ENCODE measurements at regions not wholly inside any gene's neighbourhood (a gene's known extent, or its start where the extent isn't known, plus 50 kb on each side); places are given as distances from the start of the nearest gene placed in this dataset.

DNA sequence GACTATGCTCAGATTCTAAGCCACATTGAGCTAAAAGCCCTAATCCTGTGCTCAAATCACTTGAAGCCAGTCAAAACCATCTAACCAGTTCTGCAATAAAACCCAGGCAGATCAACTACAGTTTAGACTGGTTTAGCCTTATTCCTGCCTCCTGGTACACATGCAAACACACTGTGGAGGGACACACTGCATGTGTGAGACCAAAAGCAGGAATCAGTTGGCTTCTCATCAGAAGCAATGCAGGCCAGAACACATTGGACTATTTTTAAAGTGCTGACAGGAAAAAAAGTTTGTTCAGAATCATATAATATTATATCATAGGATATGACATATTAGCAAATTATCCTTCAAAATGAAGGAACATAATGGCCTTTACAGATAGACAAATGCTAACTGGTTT, 52.5 kb upstream of the NT5C1B start:
- TF ChIP-seq FOXM1 (IDR thresholded peaks at IDR 0.05; ENCODE audit: borderline replicate concordance, low read depth) (no peak), YY1 (IDR thresholded peaks at IDR 0.05; ENCODE audit: low read depth) (no peak), EGR1 (IDR thresholded peaks at IDR 0.05) (no peak), CREB1 (IDR thresholded peaks at IDR 0.05; ENCODE audit: low read depth) (no peak), TAF1 (IDR thresholded peaks at IDR 0.05; ENCODE audit: low read depth) (no peak), TEAD4 (IDR thresholded peaks at IDR 0.05) (no peak), NFIC (IDR thresholded peaks at IDR 0.05) (no peak)
- TF ChIP-seq, protein P1, sequence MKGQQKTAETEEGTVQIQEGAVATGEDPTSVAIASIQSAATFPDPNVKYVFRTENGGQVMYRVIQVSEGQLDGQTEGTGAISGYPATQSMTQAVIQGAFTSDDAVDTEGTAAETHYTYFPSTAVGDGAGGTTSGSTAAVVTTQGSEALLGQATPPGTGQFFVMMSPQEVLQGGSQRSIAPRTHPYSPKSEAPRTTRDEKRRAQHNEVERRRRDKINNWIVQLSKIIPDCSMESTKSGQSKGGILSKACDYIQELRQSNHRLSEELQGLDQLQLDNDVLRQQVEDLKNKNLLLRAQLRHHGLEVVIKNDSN (IDR thresholded peaks at IDR 0.05): no peak
- TF ChIP-seq, protein P2, sequence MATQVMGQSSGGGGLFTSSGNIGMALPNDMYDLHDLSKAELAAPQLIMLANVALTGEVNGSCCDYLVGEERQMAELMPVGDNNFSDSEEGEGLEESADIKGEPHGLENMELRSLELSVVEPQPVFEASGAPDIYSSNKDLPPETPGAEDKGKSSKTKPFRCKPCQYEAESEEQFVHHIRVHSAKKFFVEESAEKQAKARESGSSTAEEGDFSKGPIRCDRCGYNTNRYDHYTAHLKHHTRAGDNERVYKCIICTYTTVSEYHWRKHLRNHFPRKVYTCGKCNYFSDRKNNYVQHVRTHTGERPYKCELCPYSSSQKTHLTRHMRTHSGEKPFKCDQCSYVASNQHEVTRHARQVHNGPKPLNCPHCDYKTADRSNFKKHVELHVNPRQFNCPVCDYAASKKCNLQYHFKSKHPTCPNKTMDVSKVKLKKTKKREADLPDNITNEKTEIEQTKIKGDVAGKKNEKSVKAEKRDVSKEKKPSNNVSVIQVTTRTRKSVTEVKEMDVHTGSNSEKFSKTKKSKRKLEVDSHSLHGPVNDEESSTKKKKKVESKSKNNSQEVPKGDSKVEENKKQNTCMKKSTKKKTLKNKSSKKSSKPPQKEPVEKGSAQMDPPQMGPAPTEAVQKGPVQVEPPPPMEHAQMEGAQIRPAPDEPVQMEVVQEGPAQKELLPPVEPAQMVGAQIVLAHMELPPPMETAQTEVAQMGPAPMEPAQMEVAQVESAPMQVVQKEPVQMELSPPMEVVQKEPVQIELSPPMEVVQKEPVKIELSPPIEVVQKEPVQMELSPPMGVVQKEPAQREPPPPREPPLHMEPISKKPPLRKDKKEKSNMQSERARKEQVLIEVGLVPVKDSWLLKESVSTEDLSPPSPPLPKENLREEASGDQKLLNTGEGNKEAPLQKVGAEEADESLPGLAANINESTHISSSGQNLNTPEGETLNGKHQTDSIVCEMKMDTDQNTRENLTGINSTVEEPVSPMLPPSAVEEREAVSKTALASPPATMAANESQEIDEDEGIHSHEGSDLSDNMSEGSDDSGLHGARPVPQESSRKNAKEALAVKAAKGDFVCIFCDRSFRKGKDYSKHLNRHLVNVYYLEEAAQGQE (IDR thresholded peaks at IDR 0.05; ENCODE audit: low read depth): no peak

DNA sequence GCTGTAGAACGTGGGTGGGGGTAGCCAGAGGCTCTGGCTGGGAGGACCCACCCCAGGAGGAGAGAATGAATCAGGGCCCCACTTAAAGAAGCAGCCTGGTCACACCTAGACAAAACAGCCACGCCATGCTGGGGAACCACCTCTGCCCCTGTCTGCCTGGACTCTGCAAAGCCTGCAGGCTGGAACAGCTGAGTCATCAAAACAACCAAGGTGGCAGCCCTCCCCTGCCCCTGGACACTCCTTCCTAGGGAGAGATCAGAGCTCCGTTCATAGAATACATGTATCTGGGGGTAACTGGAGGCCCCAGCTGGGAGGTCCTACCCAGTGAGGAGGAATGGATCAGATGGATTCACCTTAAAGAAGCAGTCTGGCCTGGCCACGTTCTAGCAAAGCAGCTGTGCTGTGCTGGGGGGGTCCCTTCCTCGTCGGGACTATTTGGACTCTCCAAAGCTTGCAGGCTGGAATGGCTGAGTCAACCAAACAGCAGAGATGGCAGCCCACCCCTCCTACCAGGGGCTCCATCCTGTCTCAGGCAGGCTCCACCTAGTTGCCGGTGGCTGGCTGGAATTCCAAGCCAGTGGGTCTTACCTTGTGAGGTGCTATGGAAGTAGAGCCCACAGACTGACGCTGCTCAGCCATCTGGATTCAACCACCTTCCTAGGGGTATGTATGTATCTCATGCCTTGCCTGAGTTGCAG, 50.5 kb upstream of the NT5C1B start:
- TF ChIP-seq TEAD4 (IDR thresholded peaks at IDR 0.05): no peak
- no peak for TF ChIP-seq FOXM1 (IDR thresholded peaks at IDR 0.05; ENCODE audit: borderline replicate concordance, low read depth)
- TF ChIP-seq, protein P3, sequence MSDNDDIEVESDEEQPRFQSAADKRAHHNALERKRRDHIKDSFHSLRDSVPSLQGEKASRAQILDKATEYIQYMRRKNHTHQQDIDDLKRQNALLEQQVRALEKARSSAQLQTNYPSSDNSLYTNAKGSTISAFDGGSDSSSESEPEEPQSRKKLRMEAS (IDR thresholded peaks at IDR 0.05): no peak
- TF ChIP-seq, protein P1 (IDR thresholded peaks at IDR 0.05): no peak
- TF ChIP-seq TCF12 (IDR thresholded peaks at IDR 0.05; ENCODE audit: low read depth): no peak
- TF ChIP-seq CEBPB (IDR thresholded peaks at IDR 0.05): no peak
